ENCODE measurements at regions not wholly inside any gene's neighbourhood (a gene's known extent, or its start where the extent isn't known, plus 50 kb on each side); places are given as distances from the start of the nearest gene placed in this dataset.

DNA sequence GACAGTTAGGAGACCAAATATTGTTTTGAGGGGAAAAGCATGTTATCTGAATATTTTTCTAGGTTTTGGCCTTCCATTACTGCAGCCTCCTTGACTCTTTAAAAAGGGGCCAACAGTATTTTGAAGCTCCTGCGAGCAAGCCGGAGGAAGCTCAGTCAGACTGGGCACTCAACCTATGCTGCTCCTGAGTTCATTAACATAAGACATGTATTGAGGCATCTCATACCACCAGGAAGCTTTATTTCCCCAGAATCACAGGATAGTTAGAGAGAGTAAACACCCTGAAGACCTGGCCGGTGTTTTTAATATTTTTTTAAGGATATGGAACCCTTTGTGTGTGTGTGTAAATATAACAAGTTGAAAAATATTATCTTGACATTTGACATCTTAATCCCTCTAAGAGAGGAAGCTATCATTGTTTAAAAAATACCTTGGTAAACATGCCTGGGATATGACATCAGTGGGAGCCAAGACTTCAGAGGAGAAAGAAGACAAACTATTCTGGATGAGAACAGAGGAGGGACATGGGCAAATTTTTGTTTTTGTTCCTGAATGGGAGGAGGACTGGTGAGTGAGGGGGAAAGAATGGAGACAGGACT is 139.3 kb upstream of the SLIT3 start:
- ChIA-PET POLR2A (interaction anchor here (1.4 kb wide), 1 partner anchor 47 kb away, joined by 6 read pairs; no protein-coding TSS in a partner anchor), CTCF (ENCODE audit: low intra/inter-chr PET ratio) (no interaction called here)
- FAIRE-seq (no peak), ATAC-seq (no peak), DNase-seq (ENCODE audit: extremely low read depth in 1 of 4, low spot score in 3 of 4) (no peak)
- Histone ChIP-seq H3K9ac (ENCODE audit: insufficient read depth in 1 of 2, low read depth in 2 of 2, low read length in 2 of 2) (no peak overlapping the region), H3K4me3 (no peak overlapping the region), H3K27ac (ENCODE audit: extremely low read depth, low read depth, low read length) (no peak overlapping the region), H3K79me2 (ENCODE audit: control insufficient read depth, insufficient read depth, low read length) (no peaks in the 10 kb centered on the region), H2AFZ (ENCODE audit: low read depth, low read length) (no peak overlapping the region), H3K27me3 (ENCODE audit: control insufficient read depth in 2 of 2, insufficient read depth in 2 of 2, low read length in 2 of 2) (no peaks in the 10 kb centered on the region), H3K9me1 (ENCODE audit: control insufficient read depth, insufficient read depth, low read length) (no peaks in the 10 kb centered on the region), H3K4me1 (replicated peaks in 1 of 2; ENCODE audit: control insufficient read depth in 2 of 2, insufficient read depth in 2 of 2, low read length in 2 of 2) (no peaks in the 10 kb centered on the region; a peak in 2 of 5 replicates), H3K36me3 (ENCODE audit: control insufficient read depth, insufficient read depth, low read length) (no peaks in the 10 kb centered on the region), H3K4me2 (ENCODE audit: insufficient read depth, low read length) (no peak overlapping the region), H4K20me1 (replicated peaks; ENCODE audit: control insufficient read depth, insufficient read depth, low read length) (no peaks in the 10 kb centered on the region), H3K9me3 (replicated peaks; ENCODE audit: control insufficient read depth, insufficient read depth, low read depth, low read length) (no peaks in the 10 kb centered on the region)
- WGBS (ENCODE audit: insufficient coverage, low coverage, missing lambda C conversion rate), result 0% methylated on average over 3 of the region's 3 CpGs
- in situ Hi-C loops (cut with MboI), result no loop called here
- intact Hi-C loops (cut with micrococcal nuclease), result no loop called here
- no TSS peak for BruUV-seq (replicated peaks)
- no peak for TF ChIP-seq CCAR2 (IDR thresholded peaks at IDR 0.05; ENCODE audit: low read depth, low read length)
- TF ChIP-seq HNRNPLL (IDR thresholded peaks at IDR 0.05; ENCODE audit: low read depth, low read length, poor library complexity, severe bottlenecking), result no peak
- TF ChIP-seq, protein P1, sequence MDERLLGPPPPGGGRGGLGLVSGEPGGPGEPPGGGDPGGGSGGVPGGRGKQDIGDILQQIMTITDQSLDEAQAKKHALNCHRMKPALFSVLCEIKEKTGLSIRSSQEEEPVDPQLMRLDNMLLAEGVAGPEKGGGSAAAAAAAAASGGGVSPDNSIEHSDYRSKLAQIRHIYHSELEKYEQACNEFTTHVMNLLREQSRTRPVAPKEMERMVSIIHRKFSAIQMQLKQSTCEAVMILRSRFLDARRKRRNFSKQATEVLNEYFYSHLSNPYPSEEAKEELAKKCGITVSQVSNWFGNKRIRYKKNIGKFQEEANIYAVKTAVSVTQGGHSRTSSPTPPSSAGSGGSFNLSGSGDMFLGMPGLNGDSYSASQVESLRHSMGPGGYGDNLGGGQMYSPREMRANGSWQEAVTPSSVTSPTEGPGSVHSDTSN (CRISPR knock-in tag; IDR thresholded peaks at IDR 0.05; ENCODE audit: low read depth), result no peak
- TF ChIP-seq, protein P1 (tag; conservative IDR thresholded peaks at IDR 0.05; ENCODE audit: low read depth), result no peak
- TF ChIP-seq, protein P2, sequence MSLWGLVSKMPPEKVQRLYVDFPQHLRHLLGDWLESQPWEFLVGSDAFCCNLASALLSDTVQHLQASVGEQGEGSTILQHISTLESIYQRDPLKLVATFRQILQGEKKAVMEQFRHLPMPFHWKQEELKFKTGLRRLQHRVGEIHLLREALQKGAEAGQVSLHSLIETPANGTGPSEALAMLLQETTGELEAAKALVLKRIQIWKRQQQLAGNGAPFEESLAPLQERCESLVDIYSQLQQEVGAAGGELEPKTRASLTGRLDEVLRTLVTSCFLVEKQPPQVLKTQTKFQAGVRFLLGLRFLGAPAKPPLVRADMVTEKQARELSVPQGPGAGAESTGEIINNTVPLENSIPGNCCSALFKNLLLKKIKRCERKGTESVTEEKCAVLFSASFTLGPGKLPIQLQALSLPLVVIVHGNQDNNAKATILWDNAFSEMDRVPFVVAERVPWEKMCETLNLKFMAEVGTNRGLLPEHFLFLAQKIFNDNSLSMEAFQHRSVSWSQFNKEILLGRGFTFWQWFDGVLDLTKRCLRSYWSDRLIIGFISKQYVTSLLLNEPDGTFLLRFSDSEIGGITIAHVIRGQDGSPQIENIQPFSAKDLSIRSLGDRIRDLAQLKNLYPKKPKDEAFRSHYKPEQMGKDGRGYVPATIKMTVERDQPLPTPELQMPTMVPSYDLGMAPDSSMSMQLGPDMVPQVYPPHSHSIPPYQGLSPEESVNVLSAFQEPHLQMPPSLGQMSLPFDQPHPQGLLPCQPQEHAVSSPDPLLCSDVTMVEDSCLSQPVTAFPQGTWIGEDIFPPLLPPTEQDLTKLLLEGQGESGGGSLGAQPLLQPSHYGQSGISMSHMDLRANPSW (CRISPR knock-in tag; IDR thresholded peaks at IDR 0.05), result no peak
- TF ChIP-seq ZNF75A (CRISPR knock-in tag; IDR thresholded peaks at IDR 0.05), result no peak
- no peak for TF ChIP-seq ZC3H8 (IDR thresholded peaks at IDR 0.05)
- no peak for TF ChIP-seq ZNF197 (CRISPR knock-in tag; IDR thresholded peaks at IDR 0.05; ENCODE audit: low read depth)
- TF ChIP-seq KDM4B (IDR thresholded peaks at IDR 0.05; ENCODE audit: borderline replicate concordance in 2 of 2, low read depth in 1 of 2), result no peak
- TF ChIP-seq, protein P3, sequence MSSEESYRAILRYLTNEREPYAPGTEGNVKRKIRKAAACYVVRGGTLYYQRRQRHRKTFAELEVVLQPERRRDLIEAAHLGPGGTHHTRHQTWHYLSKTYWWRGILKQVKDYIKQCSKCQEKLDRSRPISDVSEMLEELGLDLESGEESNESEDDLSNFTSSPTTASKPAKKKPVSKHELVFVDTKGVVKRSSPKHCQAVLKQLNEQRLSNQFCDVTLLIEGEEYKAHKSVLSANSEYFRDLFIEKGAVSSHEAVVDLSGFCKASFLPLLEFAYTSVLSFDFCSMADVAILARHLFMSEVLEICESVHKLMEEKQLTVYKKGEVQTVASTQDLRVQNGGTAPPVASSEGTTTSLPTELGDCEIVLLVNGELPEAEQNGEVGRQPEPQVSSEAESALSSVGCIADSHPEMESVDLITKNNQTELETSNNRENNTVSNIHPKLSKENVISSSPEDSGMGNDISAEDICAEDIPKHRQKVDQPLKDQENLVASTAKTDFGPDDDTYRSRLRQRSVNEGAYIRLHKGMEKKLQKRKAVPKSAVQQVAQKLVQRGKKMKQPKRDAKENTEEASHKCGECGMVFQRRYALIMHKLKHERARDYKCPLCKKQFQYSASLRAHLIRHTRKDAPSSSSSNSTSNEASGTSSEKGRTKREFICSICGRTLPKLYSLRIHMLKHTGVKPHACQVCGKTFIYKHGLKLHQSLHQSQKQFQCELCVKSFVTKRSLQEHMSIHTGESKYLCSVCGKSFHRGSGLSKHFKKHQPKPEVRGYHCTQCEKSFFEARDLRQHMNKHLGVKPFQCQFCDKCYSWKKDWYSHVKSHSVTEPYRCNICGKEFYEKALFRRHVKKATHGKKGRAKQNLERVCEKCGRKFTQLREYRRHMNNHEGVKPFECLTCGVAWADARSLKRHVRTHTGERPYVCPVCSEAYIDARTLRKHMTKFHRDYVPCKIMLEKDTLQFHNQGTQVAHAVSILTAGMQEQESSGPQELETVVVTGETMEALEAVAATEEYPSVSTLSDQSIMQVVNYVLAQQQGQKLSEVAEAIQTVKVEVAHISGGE (CRISPR knock-in tag; IDR thresholded peaks at IDR 0.05), result no peak
- no peak for TF ChIP-seq ZNF551 (CRISPR knock-in tag; IDR thresholded peaks at IDR 0.05)
- TF ChIP-seq, protein P4, sequence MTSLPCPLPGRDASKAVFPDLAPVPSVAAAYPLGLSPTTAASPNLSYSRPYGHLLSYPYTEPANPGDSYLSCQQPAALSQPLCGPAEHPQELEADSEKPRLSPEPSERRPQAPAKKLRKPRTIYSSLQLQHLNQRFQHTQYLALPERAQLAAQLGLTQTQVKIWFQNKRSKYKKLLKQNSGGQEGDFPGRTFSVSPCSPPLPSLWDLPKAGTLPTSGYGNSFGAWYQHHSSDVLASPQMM (CRISPR knock-in tag; IDR thresholded peaks at IDR 0.05), result no peak
- no peak for TF ChIP-seq ZNF436 (CRISPR knock-in tag; IDR thresholded peaks at IDR 0.05)

Data from K562 (cell line).